LNCAP (cell line): ENCODE measurements at regions not wholly inside any gene's neighbourhood (a gene's known extent, or its start where the extent isn't known, plus 50 kb on each side); places are given as distances from the start of the nearest gene placed in this dataset.

Source experiments
- TF ChIP-seq, protein P1 (sequence below): fragments of 450-650 bp; IDR thresholded peaks from 2 replicates; pipeline ENCODE4 v1.5.1; 2017; ENCODE audit warnings: mild to moderate bottlenecking

DNA sequence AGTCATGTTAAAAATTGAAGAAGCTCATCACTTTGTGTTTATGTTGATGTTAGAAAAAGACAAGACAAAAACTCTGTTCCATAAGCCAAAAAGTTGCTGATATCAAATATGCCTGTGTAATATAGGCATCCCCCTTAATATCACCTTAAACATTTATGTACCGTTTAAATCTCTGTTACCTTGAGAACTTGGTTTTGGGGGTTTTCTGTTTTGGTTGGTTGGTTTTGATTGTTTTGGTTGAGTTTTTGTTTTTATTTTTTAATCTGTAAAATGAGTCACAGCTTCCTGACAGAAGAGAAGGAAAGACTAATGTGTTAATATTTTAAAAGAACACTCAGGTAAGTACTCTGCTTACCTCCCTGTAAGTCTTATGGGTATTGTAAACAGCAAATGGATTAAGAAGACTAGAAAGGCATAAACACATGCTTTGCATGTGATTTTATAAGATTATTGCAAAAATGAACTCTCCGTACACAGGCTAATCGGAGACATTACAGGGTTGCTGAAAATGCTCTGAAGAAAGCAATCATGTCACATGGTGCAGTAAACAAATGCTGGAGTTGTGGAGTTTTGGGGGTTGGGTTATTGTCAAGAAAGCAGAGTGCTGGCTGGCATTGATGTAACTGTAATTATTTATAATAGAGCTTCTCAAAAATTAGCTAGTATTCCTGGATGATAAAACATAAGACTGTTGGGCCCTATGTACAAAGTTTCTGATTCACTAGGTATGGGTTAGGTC lies 69.5 kb upstream of the MBNL1 start:
- TF ChIP-seq, protein P1, sequence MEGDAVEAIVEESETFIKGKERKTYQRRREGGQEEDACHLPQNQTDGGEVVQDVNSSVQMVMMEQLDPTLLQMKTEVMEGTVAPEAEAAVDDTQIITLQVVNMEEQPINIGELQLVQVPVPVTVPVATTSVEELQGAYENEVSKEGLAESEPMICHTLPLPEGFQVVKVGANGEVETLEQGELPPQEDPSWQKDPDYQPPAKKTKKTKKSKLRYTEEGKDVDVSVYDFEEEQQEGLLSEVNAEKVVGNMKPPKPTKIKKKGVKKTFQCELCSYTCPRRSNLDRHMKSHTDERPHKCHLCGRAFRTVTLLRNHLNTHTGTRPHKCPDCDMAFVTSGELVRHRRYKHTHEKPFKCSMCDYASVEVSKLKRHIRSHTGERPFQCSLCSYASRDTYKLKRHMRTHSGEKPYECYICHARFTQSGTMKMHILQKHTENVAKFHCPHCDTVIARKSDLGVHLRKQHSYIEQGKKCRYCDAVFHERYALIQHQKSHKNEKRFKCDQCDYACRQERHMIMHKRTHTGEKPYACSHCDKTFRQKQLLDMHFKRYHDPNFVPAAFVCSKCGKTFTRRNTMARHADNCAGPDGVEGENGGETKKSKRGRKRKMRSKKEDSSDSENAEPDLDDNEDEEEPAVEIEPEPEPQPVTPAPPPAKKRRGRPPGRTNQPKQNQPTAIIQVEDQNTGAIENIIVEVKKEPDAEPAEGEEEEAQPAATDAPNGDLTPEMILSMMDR: no peak

GRCh38 chr3:152200476-152201420 lies 68.0 kb upstream of the MBNL1 start:
- TF ChIP-seq, protein P1: no peak

DNA sequence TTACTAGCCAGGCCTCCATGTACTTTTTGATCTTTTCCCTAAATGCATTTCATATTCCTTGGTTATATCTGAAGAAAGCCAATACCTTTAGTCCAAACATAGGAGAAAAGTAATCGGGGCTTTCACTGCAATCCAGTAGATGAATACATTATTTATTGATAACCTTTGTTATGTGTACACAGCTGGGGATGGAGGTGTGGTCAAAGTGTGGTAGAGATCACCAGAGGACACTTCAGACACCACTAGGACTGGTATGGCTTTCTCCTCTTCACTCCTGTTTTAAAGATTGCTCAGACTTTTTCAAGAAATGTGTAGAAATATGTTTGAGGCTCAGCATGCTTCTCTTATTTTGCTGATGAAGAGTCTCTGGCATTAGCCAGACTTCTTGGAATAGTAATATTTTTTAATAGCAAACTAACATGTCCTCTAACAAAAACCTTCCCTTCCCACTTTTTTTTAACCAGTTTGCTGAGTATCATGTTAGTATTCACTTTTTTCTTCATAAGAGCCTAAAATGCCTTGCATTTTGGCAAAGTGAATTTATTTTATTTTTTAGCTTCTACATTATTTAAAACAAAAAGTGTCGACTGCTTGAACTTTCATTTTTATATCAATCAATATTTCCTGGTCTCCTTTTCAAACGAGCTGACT lies 65.6 kb upstream of the MBNL1 start:
- TF ChIP-seq, protein P1: no peak

DNA sequence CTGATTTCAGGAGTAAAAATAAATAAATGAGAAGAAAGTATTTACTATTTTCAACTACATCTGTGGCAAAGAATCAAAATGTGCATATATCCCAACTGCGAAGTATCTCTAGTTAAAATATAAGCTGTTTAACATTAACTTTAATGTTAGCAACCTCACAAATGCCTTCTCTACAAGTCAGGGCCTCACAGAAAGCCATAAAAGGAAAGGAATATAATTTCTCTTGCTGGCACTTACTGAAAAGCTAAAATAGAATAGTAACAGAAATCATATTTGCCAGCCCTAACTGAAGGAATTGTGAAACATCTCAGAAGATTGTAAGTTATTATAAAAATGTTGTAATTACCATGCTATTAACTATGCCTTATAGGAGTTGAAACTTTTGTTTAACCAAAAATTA lies 65.1 kb upstream of the MBNL1 start:
- TF ChIP-seq, protein P1: no peak

- TF ChIP-seq, protein P1: no peak
These were observed 64.5 kb upstream of the MBNL1 start for GRCh38 chr3:152204218-152204617.

DNA sequence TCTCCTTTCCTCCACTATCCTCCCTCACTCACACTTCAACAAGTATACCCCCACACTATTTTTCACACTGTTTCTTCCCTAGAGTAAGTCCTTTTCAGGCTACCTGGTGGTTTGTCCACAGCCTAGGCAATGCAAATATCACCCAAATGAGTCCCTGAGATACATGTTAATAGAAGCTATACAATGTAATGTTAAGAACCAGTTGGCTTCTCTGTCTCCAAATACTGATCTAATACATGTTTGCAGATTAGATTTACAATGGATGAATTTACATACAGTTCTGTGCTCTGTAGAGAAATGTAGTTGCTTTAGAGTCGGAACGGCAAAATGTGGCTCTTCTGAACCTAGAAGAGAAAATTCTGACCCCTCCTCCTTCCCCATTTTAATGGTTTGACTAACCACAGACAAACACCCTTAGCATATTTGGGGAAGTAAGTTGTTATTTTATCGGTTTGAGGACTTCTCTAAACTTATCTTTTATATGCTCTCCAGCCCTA lies 63.6 kb upstream of the MBNL1 start:
- TF ChIP-seq, protein P1: no peak

DNA sequence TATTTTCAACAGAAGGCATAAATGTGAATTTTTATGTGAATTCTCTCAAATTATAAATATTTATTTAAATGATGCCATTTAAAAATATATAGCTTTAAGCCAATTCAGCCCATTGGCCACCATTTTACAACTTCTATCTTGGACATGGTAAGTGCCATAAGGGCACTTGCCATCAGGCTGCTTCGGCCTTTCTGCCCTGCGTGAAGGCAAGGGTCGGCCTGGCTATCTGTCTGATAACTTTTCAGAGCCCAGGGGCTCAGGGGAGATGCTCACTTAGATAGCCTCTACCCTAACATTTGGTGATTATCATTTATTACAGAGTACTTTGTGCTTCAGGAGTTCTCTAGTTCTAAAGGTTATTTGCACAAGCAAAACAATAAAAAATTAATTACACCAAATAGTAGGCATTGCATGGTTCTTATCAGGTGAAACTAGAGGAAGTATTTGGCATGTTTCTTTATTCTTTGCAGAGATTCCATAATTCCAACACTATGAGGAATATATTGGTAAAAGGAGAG lies 62.4 kb upstream of the MBNL1 start:
- TF ChIP-seq, protein P1: no peak
